Adrenal gland (tissue), 5 donors: ENCODE measurements at regions not wholly inside any gene's neighbourhood (a gene's known extent, or its start where the extent isn't known, plus 50 kb on each side); places are given as distances from the start of the nearest gene placed in this dataset.

ENCODE experiments used
- POLR2A ChIP-seq, 2 donors: fragments of 450-650 bp; IDR thresholded peaks; one replicate each; pipeline ENCODE4 v1.6.1; 2017; ENCODE audit warnings: antibody characterized with exemption in 2 of 2, mild to moderate bottlenecking in 2 of 2, moderate library complexity in 1 of 2
- TF ChIP-seq, protein P1 (sequence below), 6 experiments: fragments of 450-650 bp in 4 of 6; fragments of 200-600 bp in 2 of 6; sonication (generic) in 1 of 6; IDR thresholded peaks; 1 replicate in 5 of 6; 2 replicates in 1 of 6; pipeline versions ENCODE4 v1.5.1 to v1.8.0; 2016 to 2021; ENCODE audit warnings: antibody characterized with exemption in 6 of 6, mild to moderate bottlenecking in 2 of 6, moderate library complexity in 1 of 6
- donor health status: DM: no; HTN: no; CAD: no.

DNA sequence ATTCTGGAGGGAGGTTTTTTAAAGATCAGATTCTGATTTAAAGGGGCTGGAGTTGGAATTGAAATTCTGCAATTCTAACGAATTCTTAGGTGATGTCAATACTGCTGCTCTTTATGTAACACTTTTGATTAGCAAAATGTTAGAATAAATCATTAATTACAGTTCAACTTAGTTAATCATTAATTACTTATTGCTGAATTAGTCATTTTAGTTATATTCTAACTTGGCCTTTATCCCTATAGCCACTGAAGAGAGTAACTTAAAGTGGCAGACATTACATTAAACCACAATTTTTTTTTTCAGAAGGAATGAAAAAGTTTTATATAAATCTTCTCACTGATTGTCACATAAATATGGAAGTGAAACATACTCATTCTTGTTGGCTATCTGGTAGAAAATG, 206.6 kb upstream of the ITM2A start:
- TF ChIP-seq POLR2A (IDR thresholded peaks at IDR 0.05), result no peak
- TF ChIP-seq, protein P1, sequence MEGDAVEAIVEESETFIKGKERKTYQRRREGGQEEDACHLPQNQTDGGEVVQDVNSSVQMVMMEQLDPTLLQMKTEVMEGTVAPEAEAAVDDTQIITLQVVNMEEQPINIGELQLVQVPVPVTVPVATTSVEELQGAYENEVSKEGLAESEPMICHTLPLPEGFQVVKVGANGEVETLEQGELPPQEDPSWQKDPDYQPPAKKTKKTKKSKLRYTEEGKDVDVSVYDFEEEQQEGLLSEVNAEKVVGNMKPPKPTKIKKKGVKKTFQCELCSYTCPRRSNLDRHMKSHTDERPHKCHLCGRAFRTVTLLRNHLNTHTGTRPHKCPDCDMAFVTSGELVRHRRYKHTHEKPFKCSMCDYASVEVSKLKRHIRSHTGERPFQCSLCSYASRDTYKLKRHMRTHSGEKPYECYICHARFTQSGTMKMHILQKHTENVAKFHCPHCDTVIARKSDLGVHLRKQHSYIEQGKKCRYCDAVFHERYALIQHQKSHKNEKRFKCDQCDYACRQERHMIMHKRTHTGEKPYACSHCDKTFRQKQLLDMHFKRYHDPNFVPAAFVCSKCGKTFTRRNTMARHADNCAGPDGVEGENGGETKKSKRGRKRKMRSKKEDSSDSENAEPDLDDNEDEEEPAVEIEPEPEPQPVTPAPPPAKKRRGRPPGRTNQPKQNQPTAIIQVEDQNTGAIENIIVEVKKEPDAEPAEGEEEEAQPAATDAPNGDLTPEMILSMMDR (IDR thresholded peaks at IDR 0.05), result no peak
